ENCODE measurements at regions not wholly inside any gene's neighbourhood (a gene's known extent, or its start where the extent isn't known, plus 50 kb on each side); places are given as distances from the start of the nearest gene placed in this dataset.

GRCh38 chr1:187563191-187563590 lies 734.4 kb downstream of the PLA2G4A start:
- WGBS, 2 donors: 65 to 78% methylated on average over 2 to 3 of the region's 3 CpGs
- intact Hi-C loops (cut with DNase I): no loop called here
- no peak for ATAC-seq

GRCh38 chr1:187566354-187566753 lies 737.6 kb downstream of the PLA2G4A start:
- no peaks in the 10 kb centered on the region for H3K4me1 ChIP-seq
- H3K4me3 ChIP-seq: no peak overlapping the region
- H3K27ac ChIP-seq: no peak overlapping the region
- no peaks in the 10 kb centered on the region for H3K36me3 ChIP-seq (replicated peaks in 1 of 2; ENCODE audit: insufficient read depth in 1 of 2, low read depth in 2 of 2)
- DNase-seq: no peak
- TF ChIP-seq CTCF (IDR thresholded peaks at IDR 0.05) (no peak), POLR2A (IDR thresholded peaks at IDR 0.05) (no peak)
- intact Hi-C loops (cut with DNase I): no loop called here
- 53 to 72% methylated on average over 1 of the region's 1 CpG for WGBS, 2 donors
- ATAC-seq: no peak
- H3K27me3 ChIP-seq: no peaks in the 10 kb centered on the region
- no peaks in the 10 kb centered on the region for H3K9me3 ChIP-seq

More at GRCh38 chr1:187563191-187563590, 734.4 kb downstream of the PLA2G4A start:
- no peak overlapping the region for H3K4me3 ChIP-seq
- DNase-seq: no peak
- H3K4me1 ChIP-seq: no peaks in the 10 kb centered on the region
- no peak for TF ChIP-seq CTCF (IDR thresholded peaks at IDR 0.05)
- no peak for TF ChIP-seq POLR2A (IDR thresholded peaks at IDR 0.05)
- H3K9me3 ChIP-seq: no peaks in the 10 kb centered on the region
- no peak overlapping the region for H3K27ac ChIP-seq
- no peaks in the 10 kb centered on the region for H3K36me3 ChIP-seq (replicated peaks in 1 of 2; ENCODE audit: insufficient read depth in 1 of 2, low read depth in 2 of 2)
- no peaks in the 10 kb centered on the region for H3K27me3 ChIP-seq

GRCh38 chr1:187568067-187568466 lies 739.3 kb downstream of the PLA2G4A start:
- DNase-seq (no peak), ATAC-seq (no peak)
- 44 to 52% methylated on average over 2 of the region's 2 CpGs for WGBS, 2 donors
- Histone ChIP-seq H3K9me3 (no peaks in the 10 kb centered on the region), H3K27me3 (no peaks in the 10 kb centered on the region), H3K4me3 (no peak overlapping the region), H3K4me1 (no peaks in the 10 kb centered on the region), H3K27ac (no peak overlapping the region), H3K36me3 (replicated peaks in 1 of 2; ENCODE audit: insufficient read depth in 1 of 2, low read depth in 2 of 2) (no peaks in the 10 kb centered on the region)
- TF ChIP-seq CTCF (IDR thresholded peaks at IDR 0.05) (no peak), POLR2A (IDR thresholded peaks at IDR 0.05) (no peak)
- intact Hi-C loops (cut with DNase I): no loop called here

- H3K36me3 ChIP-seq (replicated peaks in 1 of 2; ENCODE audit: insufficient read depth in 1 of 2, low read depth in 2 of 2): no peaks in the 10 kb centered on the region
- H3K4me1 ChIP-seq: no peaks in the 10 kb centered on the region
- DNase-seq (no peak), ATAC-seq (no peak)
- H3K27me3 ChIP-seq: no peaks in the 10 kb centered on the region
- no peak overlapping the region for H3K27ac ChIP-seq
- intact Hi-C loops (cut with DNase I): no loop called here
- H3K4me3 ChIP-seq: no peak overlapping the region
- WGBS, 2 donors: 78 to 89% methylated on average over 2 of the region's 2 CpGs
- H3K9me3 ChIP-seq: no peaks in the 10 kb centered on the region
- TF ChIP-seq POLR2A (IDR thresholded peaks at IDR 0.05) (no peak), CTCF (IDR thresholded peaks at IDR 0.05) (no peak)
Observed at GRCh38 chr1:187570166-187570565, 741.4 kb downstream of the PLA2G4A start.

GRCh38 chr1:187577610-187578009 lies 748.9 kb downstream of the PLA2G4A start:
- intact Hi-C loops (cut with DNase I): no loop called here
- ATAC-seq (no peak), DNase-seq (no peak)
- Histone ChIP-seq H3K9me3 (no peaks in the 10 kb centered on the region), H3K27ac (no peak overlapping the region), H3K4me3 (no peak overlapping the region), H3K27me3 (no peaks in the 10 kb centered on the region), H3K36me3 (replicated peaks in 1 of 2; ENCODE audit: insufficient read depth in 1 of 2, low read depth in 2 of 2) (no peaks in the 10 kb centered on the region), H3K4me1 (no peaks in the 10 kb centered on the region)
- WGBS, 2 donors: 29 to 40% methylated on average over 1 of the region's 1 CpG
- TF ChIP-seq CTCF (IDR thresholded peaks at IDR 0.05) (no peak), POLR2A (IDR thresholded peaks at IDR 0.05) (no peak)

Data from body of pancreas (tissue), 4 donors.